MM.1S (cell line): ENCODE measurements at regions not wholly inside any gene's neighbourhood (a gene's known extent, or its start where the extent isn't known, plus 50 kb on each side); places are given as distances from the start of the nearest gene placed in this dataset.

Experiments used
- DNase-seq: peaks from one replicate; pipeline ENCODE4 v3.0.0-alpha.2; 2015
- H2AFZ ChIP-seq: fragments of 300-600 bp; sonication (generic); 2 replicates; pipeline ENCODE4 v1.6.0; 2016; ENCODE audit warnings: antibody characterized with exemption, low read length
- H3F3A ChIP-seq: fragments of 300-600 bp; sonication (generic); 2 replicates; pipeline ENCODE4 v1.6.1; 2016; ENCODE audit warnings: mild to moderate bottlenecking, antibody characterized with exemption, low read length, moderate library complexity, mixed read lengths; ENCODE audit not compliant: insufficient read depth
- H3K27ac ChIP-seq: fragments of 300-600 bp; sonication (generic); 2 replicates; pipeline ENCODE4 v1.5.1; 2016; ENCODE audit warnings: mild to moderate bottlenecking, low read length
- H3K27me3 ChIP-seq: fragments of 300-600 bp; sonication (generic); replicated peaks from 2 replicates; pipeline ENCODE4 v1.6.0; 2016; ENCODE audit warnings: low read length; ENCODE audit not compliant: insufficient read depth
- H3K36me3 ChIP-seq: fragments of 300-600 bp; sonication (generic); replicated peaks from 2 replicates; pipeline ENCODE4 v1.6.1; 2016; ENCODE audit warnings: mild to moderate bottlenecking, low read length, mixed read lengths; ENCODE audit not compliant: insufficient read depth
- H3K4me1 ChIP-seq: fragments of 300-600 bp; sonication (generic); 2 replicates; pipeline ENCODE4 v1.6.1; 2016; ENCODE audit warnings: low read length, mixed read lengths
- H3K4me2 ChIP-seq: fragments of 300-600 bp; sonication (generic); 2 replicates; pipeline ENCODE4 v1.6.0; 2016; ENCODE audit warnings: low read depth, low read length
- H3K4me3 ChIP-seq: fragments of 300-600 bp; sonication (generic); 2 replicates; pipeline ENCODE4 v1.5.1; 2016; ENCODE audit warnings: low read length, mixed read lengths
- H3K79me2 ChIP-seq: fragments of 300-600 bp; sonication (generic); 2 replicates; pipeline ENCODE4 v1.6.1; 2016; ENCODE audit warnings: mixed run types, low read length, mixed read lengths
- H3K9ac ChIP-seq: fragments of 300-600 bp; sonication (generic); 2 replicates; pipeline ENCODE4 v1.6.1; 2016; ENCODE audit warnings: low read length, mixed read lengths
- H3K9me2 ChIP-seq: fragments of 300-600 bp; sonication (generic); replicated peaks from 2 replicates; pipeline ENCODE4 v1.6.1; 2016; ENCODE audit warnings: mild to moderate bottlenecking, low read length, mixed read lengths; ENCODE audit not compliant: insufficient read depth
- H3K9me3 ChIP-seq: fragments of 300-600 bp; sonication (generic); replicated peaks from 2 replicates; pipeline ENCODE4 v1.6.1; 2016; ENCODE audit warnings: mild to moderate bottlenecking, low read length, mixed read lengths; ENCODE audit not compliant: insufficient read depth
- H4K20me1 ChIP-seq: fragments of 300-600 bp; sonication (generic); 2 replicates; pipeline ENCODE4 v1.6.1; 2016; ENCODE audit warnings: mild to moderate bottlenecking, low read length, moderate library complexity, mixed read lengths; ENCODE audit not compliant: insufficient read depth
- EZH2 ChIP-seq: fragments of 300-600 bp; sonication (generic); optimal IDR thresholded peaks from 2 replicates; pipeline ENCODE3; 2017; ENCODE audit warnings: low read depth, mild to moderate bottlenecking, antibody characterized with exemption, low read length, mixed read lengths
- EZH2phosphoT487 ChIP-seq: fragments of 300-600 bp; sonication (generic); IDR thresholded peaks from 2 replicates; pipeline ENCODE4 v1.6.1; 2018; ENCODE audit warnings: antibody characterized with exemption, low read length
- TF ChIP-seq, protein P1 (sequence below): fragments of 300-600 bp; sonication (generic); IDR thresholded peaks from 2 replicates; pipeline ENCODE4 v1.5.1; 2016; ENCODE audit warnings: antibody characterized with exemption, low read length, mixed read lengths

DNA sequence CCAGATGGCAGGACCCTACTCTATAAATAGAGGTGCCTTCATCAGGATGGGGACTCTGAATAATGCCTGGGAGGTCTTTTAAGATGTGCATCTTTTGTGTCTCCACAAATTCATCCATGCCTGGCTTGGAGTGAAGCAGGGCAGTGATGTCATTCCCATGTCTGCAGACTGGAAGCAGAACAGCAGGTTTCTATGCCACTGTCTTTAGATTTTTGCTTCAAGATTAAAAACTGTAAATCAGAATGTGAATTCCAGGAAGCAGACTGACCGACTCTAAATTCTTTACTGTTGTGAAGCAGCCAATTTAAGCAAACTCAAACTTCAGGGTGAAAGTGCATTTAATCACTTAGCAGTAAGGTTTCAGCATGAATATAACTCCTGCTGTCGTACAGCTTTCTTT lies 159.3 kb downstream of the SCG2 start:
- H3K79me2 ChIP-seq = no peaks in the 10 kb centered on the region
- H3K9me3 ChIP-seq = no peaks in the 10 kb centered on the region
- H3K4me2 ChIP-seq = no peak overlapping the region
- no peaks in the 10 kb centered on the region for H3K36me3 ChIP-seq
- H4K20me1 ChIP-seq = no peaks in the 10 kb centered on the region
- no peak for TF ChIP-seq EZH2
- TF ChIP-seq EZH2phosphoT487 = no peak
- TF ChIP-seq, protein P1, sequence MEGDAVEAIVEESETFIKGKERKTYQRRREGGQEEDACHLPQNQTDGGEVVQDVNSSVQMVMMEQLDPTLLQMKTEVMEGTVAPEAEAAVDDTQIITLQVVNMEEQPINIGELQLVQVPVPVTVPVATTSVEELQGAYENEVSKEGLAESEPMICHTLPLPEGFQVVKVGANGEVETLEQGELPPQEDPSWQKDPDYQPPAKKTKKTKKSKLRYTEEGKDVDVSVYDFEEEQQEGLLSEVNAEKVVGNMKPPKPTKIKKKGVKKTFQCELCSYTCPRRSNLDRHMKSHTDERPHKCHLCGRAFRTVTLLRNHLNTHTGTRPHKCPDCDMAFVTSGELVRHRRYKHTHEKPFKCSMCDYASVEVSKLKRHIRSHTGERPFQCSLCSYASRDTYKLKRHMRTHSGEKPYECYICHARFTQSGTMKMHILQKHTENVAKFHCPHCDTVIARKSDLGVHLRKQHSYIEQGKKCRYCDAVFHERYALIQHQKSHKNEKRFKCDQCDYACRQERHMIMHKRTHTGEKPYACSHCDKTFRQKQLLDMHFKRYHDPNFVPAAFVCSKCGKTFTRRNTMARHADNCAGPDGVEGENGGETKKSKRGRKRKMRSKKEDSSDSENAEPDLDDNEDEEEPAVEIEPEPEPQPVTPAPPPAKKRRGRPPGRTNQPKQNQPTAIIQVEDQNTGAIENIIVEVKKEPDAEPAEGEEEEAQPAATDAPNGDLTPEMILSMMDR = no peak
- no peaks in the 10 kb centered on the region for H3K27me3 ChIP-seq
- H3K4me1 ChIP-seq = no peaks in the 10 kb centered on the region
- H3F3A ChIP-seq = no peaks in the 10 kb centered on the region
- no peaks in the 10 kb centered on the region for H3K9me2 ChIP-seq
- no peak overlapping the region for H3K27ac ChIP-seq
- DNase-seq = no peak
- H3K4me3 ChIP-seq = no peak overlapping the region
- no peak overlapping the region for H2AFZ ChIP-seq
- no peak overlapping the region for H3K9ac ChIP-seq

DNA sequence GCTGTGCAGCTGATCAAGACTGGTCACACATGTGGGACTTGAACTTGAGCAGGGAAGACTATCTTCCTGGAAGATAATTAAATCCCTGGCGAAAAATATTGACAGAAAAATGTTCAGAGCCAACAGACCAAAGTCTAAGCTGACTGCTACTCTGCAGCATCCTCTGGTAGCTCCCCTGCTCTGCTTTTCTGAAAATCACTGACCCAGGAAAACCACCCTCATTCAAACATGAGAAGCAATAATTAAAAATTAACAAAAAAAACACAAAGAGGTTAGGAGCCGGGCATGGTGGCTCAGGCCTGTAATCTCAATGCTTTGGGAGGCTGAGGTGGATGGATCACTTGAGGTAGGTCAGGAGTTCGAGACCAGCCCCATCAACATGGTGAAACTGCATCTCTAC lies 151.9 kb downstream of the SCG2 start:
- Histone ChIP-seq H3K4me3 (no peak overlapping the region), H3K27ac (no peak overlapping the region), H3K36me3 (no peaks in the 10 kb centered on the region), H3K4me2 (no peak overlapping the region), H3K9me2 (no peaks in the 10 kb centered on the region), H3F3A (no peaks in the 10 kb centered on the region), H3K79me2 (no peaks in the 10 kb centered on the region), H3K27me3 (no peaks in the 10 kb centered on the region), H4K20me1 (no peaks in the 10 kb centered on the region), H2AFZ (no peak overlapping the region), H3K9me3 (no peaks in the 10 kb centered on the region), H3K9ac (no peak overlapping the region), H3K4me1 (no peaks in the 10 kb centered on the region)
- TF ChIP-seq EZH2 = no peak
- TF ChIP-seq, protein P1 = no peak
- TF ChIP-seq EZH2phosphoT487 = no peak
- DNase-seq = no peak

DNA sequence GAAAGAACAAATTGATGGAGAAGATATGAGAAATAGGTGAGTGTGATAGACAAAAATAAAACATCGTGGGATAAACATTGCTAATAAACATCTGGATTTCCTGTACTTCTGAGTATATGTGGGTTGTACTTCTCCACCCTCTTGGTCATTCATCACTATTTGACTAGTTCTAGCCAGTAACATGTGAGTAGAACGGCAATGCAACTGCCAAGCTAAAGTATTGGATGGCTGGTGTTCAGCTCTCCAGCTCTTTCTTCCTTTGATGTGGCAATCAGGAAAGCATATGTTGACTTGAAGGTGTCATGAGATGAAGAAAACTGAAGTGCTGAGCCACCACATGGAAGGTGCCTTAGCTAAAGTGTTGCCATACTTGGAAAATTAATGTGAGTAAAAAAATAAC lies 144.9 kb downstream of the SCG2 start:
- H3K4me1 ChIP-seq = no peaks in the 10 kb centered on the region
- no peak overlapping the region for H2AFZ ChIP-seq
- H3K4me2 ChIP-seq = no peak overlapping the region
- H3K27me3 ChIP-seq = no peaks in the 10 kb centered on the region
- DNase-seq = no peak
- TF ChIP-seq, protein P1 = no peak
- TF ChIP-seq EZH2phosphoT487 = no peak
- TF ChIP-seq EZH2 = no peak
- H3K27ac ChIP-seq = no peak overlapping the region
- no peaks in the 10 kb centered on the region for H3K79me2 ChIP-seq
- no peaks in the 10 kb centered on the region for H3F3A ChIP-seq
- H3K4me3 ChIP-seq = no peak overlapping the region
- no peaks in the 10 kb centered on the region for H3K36me3 ChIP-seq
- no peak overlapping the region for H3K9ac ChIP-seq
- H3K9me3 ChIP-seq = no peaks in the 10 kb centered on the region
- H4K20me1 ChIP-seq = no peaks in the 10 kb centered on the region
- H3K9me2 ChIP-seq = no peaks in the 10 kb centered on the region
